Progenitor cell of endocrine pancreas (in vitro differentiated cells): ENCODE measurements at regions not wholly inside any gene's neighbourhood (a gene's known extent, or its start where the extent isn't known, plus 50 kb on each side); places are given as distances from the start of the nearest gene placed in this dataset.

ENCODE experiments used
- DNase-seq: peaks from one replicate; pipeline ENCODE4 v3.0.0; 2021; ENCODE audit warnings: low spot score; ENCODE audit not compliant: unreplicated experiment
- H3K27ac Mint-ChIP-seq: 2 replicates; pipeline ENCODE4 v1.8.0; 2021; ENCODE audit warnings: mild to moderate bottlenecking, moderate library complexity, mixed read lengths
- H3K27me3 Mint-ChIP-seq: 2 replicates; pipeline ENCODE4 v1.8.0; 2021; ENCODE audit warnings: mixed read lengths
- H3K36me3 Mint-ChIP-seq: 2 replicates; pipeline ENCODE4 v1.8.0; 2022; ENCODE audit warnings: mixed read lengths; ENCODE audit not compliant: insufficient read depth
- H3K4me1 Mint-ChIP-seq: 2 replicates; pipeline ENCODE4 v1.8.0; 2021; ENCODE audit warnings: low read depth, mixed read lengths
- H3K4me3 Mint-ChIP-seq: 2 replicates; pipeline ENCODE4 v1.8.0; 2021; ENCODE audit warnings: low read depth, mild to moderate bottlenecking, moderate library complexity, mixed read lengths
- H3K9me3 Mint-ChIP-seq: 2 replicates; pipeline ENCODE4 v1.8.0; 2021; ENCODE audit warnings: low read depth, mixed read lengths
- TF ChIP-seq, protein P1 (sequence below): fragments of 200-600 bp; sonication (generic); IDR thresholded peaks from one replicate; pipeline ENCODE4 v1.5.0; 2021; ENCODE audit warnings: antibody characterized with exemption, mild to moderate bottlenecking; ENCODE audit not compliant: unreplicated experiment

DNA sequence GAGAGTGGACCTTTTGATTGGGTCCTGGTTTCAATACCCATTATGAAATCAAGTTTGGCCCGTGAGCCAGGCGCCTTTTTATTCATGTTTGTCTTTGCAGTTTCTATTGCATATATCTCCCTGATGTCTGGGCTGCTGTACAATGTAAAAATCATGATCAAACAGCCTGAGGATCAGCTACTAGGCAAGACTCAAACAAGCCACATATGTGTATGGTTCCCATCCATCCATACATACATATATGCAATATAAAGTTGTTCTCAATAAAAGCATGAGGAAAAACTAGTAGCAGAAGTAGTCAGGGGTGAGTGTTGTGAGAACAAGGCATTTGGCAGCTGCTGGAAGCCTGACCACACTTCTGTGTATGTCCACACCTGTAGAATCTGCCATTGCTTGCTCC, 562.4 kb upstream of the USP24 start:
- Mint-ChIP-seq H3K4me3 (no peak overlapping the region), H3K36me3 (no peaks in the 10 kb centered on the region)

DNA sequence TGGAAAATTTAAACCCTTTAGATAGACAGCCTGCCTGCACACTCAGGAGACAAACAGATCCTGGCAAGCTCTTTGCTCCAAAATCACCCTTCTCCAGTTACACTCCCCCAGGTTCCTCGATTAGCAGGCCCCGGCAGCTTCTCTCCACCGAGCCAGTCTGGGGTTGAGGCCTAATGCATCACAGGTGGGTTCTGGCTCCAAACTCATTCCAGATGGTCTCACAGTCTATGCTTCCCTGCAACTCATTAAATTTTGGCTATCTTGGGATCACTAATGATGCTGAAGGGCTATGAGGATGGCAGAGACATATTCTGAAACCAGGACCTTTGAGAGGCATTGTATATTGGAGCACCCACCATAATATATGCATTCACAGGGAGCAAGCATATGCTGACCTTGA, 559.8 kb upstream of the USP24 start:
- TF ChIP-seq, protein P1, sequence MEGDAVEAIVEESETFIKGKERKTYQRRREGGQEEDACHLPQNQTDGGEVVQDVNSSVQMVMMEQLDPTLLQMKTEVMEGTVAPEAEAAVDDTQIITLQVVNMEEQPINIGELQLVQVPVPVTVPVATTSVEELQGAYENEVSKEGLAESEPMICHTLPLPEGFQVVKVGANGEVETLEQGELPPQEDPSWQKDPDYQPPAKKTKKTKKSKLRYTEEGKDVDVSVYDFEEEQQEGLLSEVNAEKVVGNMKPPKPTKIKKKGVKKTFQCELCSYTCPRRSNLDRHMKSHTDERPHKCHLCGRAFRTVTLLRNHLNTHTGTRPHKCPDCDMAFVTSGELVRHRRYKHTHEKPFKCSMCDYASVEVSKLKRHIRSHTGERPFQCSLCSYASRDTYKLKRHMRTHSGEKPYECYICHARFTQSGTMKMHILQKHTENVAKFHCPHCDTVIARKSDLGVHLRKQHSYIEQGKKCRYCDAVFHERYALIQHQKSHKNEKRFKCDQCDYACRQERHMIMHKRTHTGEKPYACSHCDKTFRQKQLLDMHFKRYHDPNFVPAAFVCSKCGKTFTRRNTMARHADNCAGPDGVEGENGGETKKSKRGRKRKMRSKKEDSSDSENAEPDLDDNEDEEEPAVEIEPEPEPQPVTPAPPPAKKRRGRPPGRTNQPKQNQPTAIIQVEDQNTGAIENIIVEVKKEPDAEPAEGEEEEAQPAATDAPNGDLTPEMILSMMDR = no peak
- H3K27me3 Mint-ChIP-seq = peaks cover 2% of the 10 kb centered on the region
- H3K4me3 Mint-ChIP-seq = no peak overlapping the region
- H3K4me1 Mint-ChIP-seq = no peaks in the 10 kb centered on the region
- DNase-seq = no peak
- H3K27ac Mint-ChIP-seq = no peak overlapping the region
- H3K9me3 Mint-ChIP-seq = peaks cover 5% of the 10 kb centered on the region
- no peaks in the 10 kb centered on the region for H3K36me3 Mint-ChIP-seq

More for the DNA sequence above, 562.4 kb upstream of the USP24 start:
- DNase-seq = no peak
- Mint-ChIP-seq H3K4me1 (no peaks in the 10 kb centered on the region), H3K9me3 (peaks cover 5% of the 10 kb centered on the region), H3K27me3 (no peaks in the 10 kb centered on the region), H3K27ac (no peak overlapping the region)
- TF ChIP-seq, protein P1 = no peak

DNA sequence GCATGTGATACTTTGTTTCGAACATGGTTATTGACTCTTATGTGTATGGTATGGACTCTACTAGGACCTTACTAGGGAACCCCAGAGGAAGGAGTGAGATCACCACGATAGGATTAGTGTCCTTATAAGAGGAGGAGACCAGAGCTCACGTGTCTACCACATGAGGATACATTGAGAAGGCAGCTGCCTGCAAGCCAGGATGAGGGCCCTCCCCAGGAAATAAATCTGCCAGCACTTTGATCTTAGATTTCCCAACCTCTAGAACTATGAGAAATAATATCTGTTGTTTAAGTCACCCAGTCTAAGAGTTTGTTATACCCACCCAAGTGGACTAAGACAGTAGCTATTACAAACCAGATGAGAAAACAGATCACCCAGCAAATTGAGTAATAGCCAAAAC, 559.3 kb upstream of the USP24 start:
- TF ChIP-seq, protein P1 = no peak
- Mint-ChIP-seq H3K4me1 (no peaks in the 10 kb centered on the region), H3K27me3 (peaks cover 2% of the 10 kb centered on the region), H3K9me3 (peaks cover 5% of the 10 kb centered on the region), H3K27ac (no peak overlapping the region), H3K4me3 (no peak overlapping the region), H3K36me3 (no peaks in the 10 kb centered on the region)
- no peak for DNase-seq

DNA sequence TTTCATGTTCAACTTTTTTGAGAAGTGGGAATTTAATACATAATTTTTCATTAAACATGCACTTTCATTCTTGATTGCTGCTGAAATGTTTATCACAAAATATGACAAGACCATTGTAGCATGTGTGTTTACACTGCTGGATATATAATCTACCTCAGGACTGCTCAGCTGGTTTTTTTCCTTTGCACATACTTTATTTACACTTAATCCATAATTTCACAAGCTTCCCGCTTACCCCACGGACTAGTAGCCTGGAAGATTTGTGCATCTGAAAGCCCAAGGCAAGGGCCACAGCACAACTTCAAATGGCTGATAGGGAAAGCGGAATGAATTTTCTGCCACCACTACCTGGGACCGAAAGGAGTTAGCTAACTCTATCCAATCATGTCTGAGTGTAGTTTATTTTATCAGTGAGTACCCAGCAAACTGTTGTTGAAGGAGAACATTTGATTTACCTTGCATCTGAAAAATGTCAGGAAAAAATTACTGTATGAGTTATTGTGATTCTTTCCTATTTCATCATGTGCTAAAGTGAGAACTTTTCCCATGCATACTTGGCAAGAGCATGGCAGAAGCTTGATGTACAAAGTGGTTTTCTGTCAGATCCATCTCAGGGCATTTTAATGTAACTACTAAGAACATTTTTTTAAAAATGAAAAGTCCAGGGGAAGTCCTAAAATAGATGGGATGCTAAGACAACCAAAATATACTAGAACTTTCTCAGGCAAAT, 558.2 kb upstream of the USP24 start:
- TF ChIP-seq, protein P1 = no peak
- H3K4me3 Mint-ChIP-seq = no peak overlapping the region
- no peaks in the 10 kb centered on the region for H3K4me1 Mint-ChIP-seq
- H3K36me3 Mint-ChIP-seq = no peaks in the 10 kb centered on the region
- no peak for DNase-seq
- no peak overlapping the region for H3K27ac Mint-ChIP-seq
- peaks cover 5% of the 10 kb centered on the region for H3K9me3 Mint-ChIP-seq
- peaks cover 2% of the 10 kb centered on the region for H3K27me3 Mint-ChIP-seq

DNA sequence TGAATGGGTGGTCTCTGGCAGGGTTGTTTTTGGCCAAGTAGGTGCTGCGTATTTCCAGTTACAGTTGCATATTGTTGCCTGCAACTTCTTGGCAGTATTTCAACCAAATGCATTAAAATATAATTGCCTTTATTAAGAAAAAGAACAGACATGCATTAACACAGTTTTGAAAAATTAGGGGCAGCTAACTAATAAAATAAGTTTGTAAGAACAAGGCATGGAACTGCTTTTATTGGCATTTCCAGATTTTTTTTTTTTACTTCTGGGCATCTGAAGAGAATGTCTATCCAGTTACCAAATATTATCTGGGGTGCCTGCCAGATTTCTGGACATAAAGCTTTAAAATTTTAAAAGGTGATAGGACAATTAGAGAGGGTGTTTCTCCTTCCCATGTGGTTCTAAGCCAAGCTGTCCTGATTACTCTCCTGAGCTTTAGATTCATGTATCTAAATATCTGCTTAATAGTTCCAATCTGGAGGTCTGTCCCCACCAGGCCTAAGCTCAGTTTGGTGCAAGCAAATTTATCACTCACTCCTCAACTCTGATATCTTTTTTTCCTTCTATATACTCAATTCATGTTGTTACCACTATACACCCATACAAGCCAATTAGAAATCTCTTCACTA, 553.3 kb upstream of the USP24 start:
- no peak overlapping the region for H3K27ac Mint-ChIP-seq
- H3K4me3 Mint-ChIP-seq = no peak overlapping the region
- H3K4me1 Mint-ChIP-seq = no peaks in the 10 kb centered on the region
- no peak for DNase-seq
- TF ChIP-seq, protein P1 = no peak
- H3K9me3 Mint-ChIP-seq = no peaks in the 10 kb centered on the region
- H3K27me3 Mint-ChIP-seq = peaks cover 2% of the 10 kb centered on the region
- H3K36me3 Mint-ChIP-seq = no peaks in the 10 kb centered on the region
